Keratinocyte (primary cell): ENCODE measurements at regions not wholly inside any gene's neighbourhood (a gene's known extent, or its start where the extent isn't known, plus 50 kb on each side); places are given as distances from the start of the nearest gene placed in this dataset.

Source experiments
- EZH2 ChIP-seq: IDR thresholded peaks from one replicate; pipeline ENCODE4 v1.6.1; 2012; ENCODE audit warnings: inconsistent platforms, mild to moderate bottlenecking, low read length, moderate library complexity
- TF ChIP-seq, protein P1 (sequence below), 3 experiments: IDR thresholded peaks in 1 of 3; conservative IDR thresholded peaks in 1 of 3; optimal IDR thresholded peaks in 1 of 3; 2 replicates in 2 of 3; 3 replicates in 1 of 3; pipeline versions ENCODE3 to v1.5.1; 2011; ENCODE audit warnings: low read length in 3 of 3, mild to moderate bottlenecking in 3 of 3, moderate library complexity in 2 of 3, control low read depth in 1 of 3, inconsistent platforms in 1 of 3; ENCODE audit not compliant: insufficient read depth in 2 of 3; ENCODE audit errors: extremely low read depth in 1 of 3

DNA sequence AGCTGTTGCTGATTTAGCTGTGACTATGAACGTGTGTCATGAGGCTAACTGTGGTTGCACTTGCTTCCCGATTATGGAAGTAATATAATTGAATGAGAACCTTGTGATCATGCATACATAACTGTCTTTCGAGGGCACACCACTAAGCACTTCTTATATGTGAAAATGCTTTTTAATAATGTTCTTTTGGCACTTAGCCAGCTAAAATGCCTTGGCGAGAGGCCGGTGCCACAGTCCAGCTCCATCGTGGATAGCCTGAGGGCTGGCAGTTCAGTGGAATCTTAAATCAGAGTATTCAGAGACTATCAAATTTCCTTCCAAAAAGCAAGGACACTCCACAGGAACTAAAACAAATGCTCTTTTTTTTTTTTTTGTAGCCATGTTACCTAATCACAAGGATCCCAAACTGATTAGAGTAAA is 161.6 kb upstream of the FRMD4B start:
- TF ChIP-seq, protein P1, sequence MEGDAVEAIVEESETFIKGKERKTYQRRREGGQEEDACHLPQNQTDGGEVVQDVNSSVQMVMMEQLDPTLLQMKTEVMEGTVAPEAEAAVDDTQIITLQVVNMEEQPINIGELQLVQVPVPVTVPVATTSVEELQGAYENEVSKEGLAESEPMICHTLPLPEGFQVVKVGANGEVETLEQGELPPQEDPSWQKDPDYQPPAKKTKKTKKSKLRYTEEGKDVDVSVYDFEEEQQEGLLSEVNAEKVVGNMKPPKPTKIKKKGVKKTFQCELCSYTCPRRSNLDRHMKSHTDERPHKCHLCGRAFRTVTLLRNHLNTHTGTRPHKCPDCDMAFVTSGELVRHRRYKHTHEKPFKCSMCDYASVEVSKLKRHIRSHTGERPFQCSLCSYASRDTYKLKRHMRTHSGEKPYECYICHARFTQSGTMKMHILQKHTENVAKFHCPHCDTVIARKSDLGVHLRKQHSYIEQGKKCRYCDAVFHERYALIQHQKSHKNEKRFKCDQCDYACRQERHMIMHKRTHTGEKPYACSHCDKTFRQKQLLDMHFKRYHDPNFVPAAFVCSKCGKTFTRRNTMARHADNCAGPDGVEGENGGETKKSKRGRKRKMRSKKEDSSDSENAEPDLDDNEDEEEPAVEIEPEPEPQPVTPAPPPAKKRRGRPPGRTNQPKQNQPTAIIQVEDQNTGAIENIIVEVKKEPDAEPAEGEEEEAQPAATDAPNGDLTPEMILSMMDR (optimal IDR thresholded peaks at IDR 0.05 in 1 of 3, IDR thresholded peaks at IDR 0.05 in 1 of 3, conservative IDR thresholded peaks at IDR 0.05 in 1 of 3; ENCODE audit: extremely low read depth in 1 of 3, insufficient read depth in 2 of 3, low read length in 3 of 3): no peak
- no peak for TF ChIP-seq EZH2
